ENCODE measurements at regions not wholly inside any gene's neighbourhood (a gene's known extent, or its start where the extent isn't known, plus 50 kb on each side); places are given as distances from the start of the nearest gene placed in this dataset.

DNA sequence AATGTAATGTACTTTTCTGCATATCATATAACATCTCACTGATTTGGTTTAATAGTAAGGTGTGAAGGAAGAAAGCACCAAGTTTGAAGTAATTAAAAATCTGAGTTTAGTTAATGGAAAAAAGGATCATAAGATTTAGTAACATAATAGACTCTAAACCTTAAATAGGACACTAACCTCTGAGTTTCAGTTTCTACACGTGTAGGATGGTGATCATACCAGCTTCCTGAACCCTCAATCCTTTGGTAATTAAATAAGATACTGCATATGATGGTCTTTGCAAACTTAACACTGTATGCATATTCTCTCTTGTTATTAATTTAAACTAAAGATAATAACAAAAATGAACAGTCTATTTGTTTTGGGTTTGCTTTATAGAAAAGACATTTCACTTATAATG is 216.8 kb downstream of the NUP35 start:
- TF ChIP-seq LEF1 (IDR thresholded peaks at IDR 0.05; ENCODE audit: borderline replicate concordance) (no peak), SP1 (IDR thresholded peaks at IDR 0.05) (no peak)
